ENCODE measurements at regions not wholly inside any gene's neighbourhood (a gene's known extent, or its start where the extent isn't known, plus 50 kb on each side); places are given as distances from the start of the nearest gene placed in this dataset.

GRCh38 chr6:43869079-43869710 is 99.2 kb downstream of the VEGFA start:
- no peaks in the 10 kb centered on the region for H3K9me2 ChIP-seq
- CTCF ChIA-PET, result interaction anchor here (1.6 to 2.4 kb wide), 3 partner anchors 11 to 96 kb away, joined by 5 to 17 read pairs (median 6); no protein-coding TSS in a partner anchor
- H2AFZ ChIP-seq (ENCODE audit: low read depth), result no peak overlapping the region
- peaks cover 0 to 15% of the 10 kb centered on the region in 2 experiments; a peak in 2 of 4 replicates for H3K4me1 ChIP-seq (ENCODE audit: control insufficient read depth in 1 of 2, insufficient read depth in 2 of 2, low read depth in 1 of 2, low read length in 1 of 2)
- H3K4me3 ChIP-seq (ENCODE audit: low read depth in 2 of 2, low read length in 1 of 2), result no peak overlapping the region
- no peaks in the 10 kb centered on the region for H3K36me3 ChIP-seq (replicated peaks in 1 of 2; ENCODE audit: control insufficient read depth in 1 of 2, insufficient read depth in 2 of 2, low read length in 1 of 2)
- WGBS (ENCODE audit: low lambda C conversion rate), result 71% methylated on average over 5 of the region's 12 CpGs
- H3K27ac ChIP-seq (ENCODE audit: low read depth in 2 of 2, low read length in 1 of 2), result no peak overlapping the region
- TF ChIP-seq TAF1 (IDR thresholded peaks at IDR 0.05; ENCODE audit: borderline replicate concordance, low read depth, low read length) (no peak), FOXM1 (IDR thresholded peaks at IDR 0.05; ENCODE audit: low read depth) (no peak), MXI1 (IDR thresholded peaks at IDR 0.05; ENCODE audit: low read depth, low read length) (no peak), GABPA (IDR thresholded peaks at IDR 0.05; ENCODE audit: low read depth) (no peak), GATA2 (CRISPR knock-in tag; IDR thresholded peaks at IDR 0.05) (no peak), FOXJ3 (CRISPR knock-in tag; IDR thresholded peaks at IDR 0.05) (no peak), RFX5 (IDR thresholded peaks at IDR 0.05; ENCODE audit: low read length) (no peak), USF2 (IDR thresholded peaks at IDR 0.05; ENCODE audit: borderline replicate concordance, low read depth, low read length) (no peak), ELF1 (IDR thresholded peaks at IDR 0.05) (no peak), RXRA (IDR thresholded peaks at IDR 0.05; ENCODE audit: borderline replicate concordance, low read depth) (no peak), RCOR1 (IDR thresholded peaks at IDR 0.05; ENCODE audit: low read length) (no peak), YY1 (IDR thresholded peaks at IDR 0.05; ENCODE audit: low read depth) (no peak), TEAD4 (IDR thresholded peaks at IDR 0.05; ENCODE audit: borderline replicate concordance, insufficient read depth) (no peak), TCF12 (IDR thresholded peaks at IDR 0.05) (no peak), NRF1 (IDR thresholded peaks at IDR 0.05; ENCODE audit: low read depth, low read length) (no peak), MEF2A (IDR thresholded peaks at IDR 0.05; ENCODE audit: borderline replicate concordance, low read depth) (no peak), CHD2 (IDR thresholded peaks at IDR 0.05; ENCODE audit: low read length, partially characterized antibody) (no peak), SIN3A (IDR thresholded peaks at IDR 0.05; ENCODE audit: borderline replicate concordance, low read depth, low read length) (no peak), CTCF (IDR thresholded peaks at IDR 0.05) (no peak), SMC3 (IDR thresholded peaks at IDR 0.05; ENCODE audit: low read depth, low read length) (no peak)
- POLR2A ChIA-PET, result no interaction called here
- 0 out of 2 replicates have a peak, but pooled peaks cover 9% of the 10 kb centered on the region for H3K27me3 ChIP-seq (ENCODE audit: insufficient read depth)
- H3K9me3 ChIP-seq, result no peaks in the 10 kb centered on the region
- peak; percentile 44 for DNase-seq
- no peaks in the 10 kb centered on the region for H4K20me1 ChIP-seq (ENCODE audit: insufficient read depth)
- H3K4me2 ChIP-seq, result no peak overlapping the region
- no peak overlapping the region for H3K9ac ChIP-seq
- no peaks in the 10 kb centered on the region for H3K79me2 ChIP-seq (ENCODE audit: insufficient read depth)
- no peaks in the 10 kb centered on the region for H3F3A ChIP-seq (replicated peaks; ENCODE audit: insufficient read depth)

Measured in SK-N-SH (cell line).